H9 (cell line): ENCODE measurements at regions not wholly inside any gene's neighbourhood (a gene's known extent, or its start where the extent isn't known, plus 50 kb on each side); places are given as distances from the start of the nearest gene placed in this dataset.

Experiments used
- DNase-seq: peaks from one replicate; pipeline ENCODE4 v3.0.0-alpha.2; 2017
- H2AFZ ChIP-seq: one replicate; pipeline ENCODE4 v1.6.1; 2013; ENCODE audit warnings: mild to moderate bottlenecking, low read length, control low read depth, moderate library complexity
- H2AK5ac ChIP-seq: 2 replicates; pipeline ENCODE4 v1.6.1; 2013; ENCODE audit warnings: low read length, control low read depth, mixed read lengths; ENCODE audit not compliant: insufficient read length
- H2BK120ac ChIP-seq: one replicate; pipeline ENCODE4 v1.6.1; 2013; ENCODE audit warnings: low read depth, mild to moderate bottlenecking, low read length, control low read depth, inconsistent platforms; ENCODE audit not compliant: poor library complexity, severe bottlenecking
- H2BK12ac ChIP-seq: 2 replicates; pipeline ENCODE4 v1.6.1; 2013; ENCODE audit warnings: low read length, control low read depth, mixed read lengths, low read depth; ENCODE audit not compliant: insufficient read length
- H2BK15ac ChIP-seq: 2 replicates; pipeline ENCODE4 v1.6.1; 2013; ENCODE audit warnings: low read depth, low read length, control low read depth
- H2BK20ac ChIP-seq: one replicate; pipeline ENCODE4 v1.6.1; 2013; ENCODE audit warnings: low read depth, mild to moderate bottlenecking, low read length, control low read depth, inconsistent platforms; ENCODE audit not compliant: poor library complexity, severe bottlenecking
- H2BK5ac ChIP-seq: 2 replicates; pipeline ENCODE4 v1.6.1; 2013; ENCODE audit warnings: low read length, control low read depth, mixed read lengths; ENCODE audit not compliant: insufficient read length
- H3K14ac ChIP-seq: 2 replicates; pipeline ENCODE4 v1.6.1; 2013; ENCODE audit warnings: low read length, control low read depth; ENCODE audit not compliant: insufficient read depth
- H3K18ac ChIP-seq: 2 replicates; pipeline ENCODE4 v1.6.1; 2013; ENCODE audit warnings: low read depth, mild to moderate bottlenecking, mixed read lengths, low read length, control low read depth; ENCODE audit not compliant: insufficient read length
- H3K23ac ChIP-seq: 2 replicates; pipeline ENCODE4 v1.6.1; 2013; ENCODE audit warnings: low read length, control low read depth, mixed read lengths, low read depth; ENCODE audit not compliant: insufficient read length
- H3K23me2 ChIP-seq: 2 replicates; pipeline ENCODE4 v1.6.1; 2013; ENCODE audit warnings: low read depth, mild to moderate bottlenecking, mixed read lengths, low read length, control low read depth; ENCODE audit not compliant: insufficient read length, poor library complexity, severe bottlenecking
- H3K27ac ChIP-seq: 2 replicates; pipeline ENCODE4 v1.5.1; 2013; ENCODE audit warnings: low read length, control low read depth, mixed read lengths, low read depth; ENCODE audit not compliant: insufficient read length
- H3K27me3 ChIP-seq: 2 replicates; pipeline ENCODE4 v1.6.1; 2013; ENCODE audit warnings: low read length, control low read depth, inconsistent platforms; ENCODE audit not compliant: insufficient read depth
- H3K4ac ChIP-seq: 2 replicates; pipeline ENCODE4 v1.6.1; 2013; ENCODE audit warnings: low read depth, mild to moderate bottlenecking, control low read depth, inconsistent platforms, low read length, moderate library complexity
- H3K4me1 ChIP-seq: 2 replicates; pipeline ENCODE4 v1.6.1; 2013; ENCODE audit warnings: low read length, control low read depth, inconsistent platforms; ENCODE audit not compliant: insufficient read depth
- H3K4me2 ChIP-seq: 2 replicates; pipeline ENCODE4 v1.6.1; 2013; ENCODE audit warnings: low read length, control low read depth, mixed read lengths; ENCODE audit not compliant: insufficient read length, insufficient read depth
- H3K56ac ChIP-seq: 2 replicates; pipeline ENCODE4 v1.6.1; 2013; ENCODE audit warnings: low read depth, mild to moderate bottlenecking, mixed read lengths, low read length, control low read depth; ENCODE audit not compliant: insufficient read length
- H3K79me1 ChIP-seq: 2 replicates; pipeline ENCODE4 v1.6.1; 2013; ENCODE audit warnings: low read depth, mild to moderate bottlenecking, moderate library complexity, low read length, control low read depth, inconsistent platforms; ENCODE audit not compliant: insufficient read depth, poor library complexity, severe bottlenecking
- H3K79me2 ChIP-seq: 2 replicates; pipeline ENCODE4 v1.6.1; 2013; ENCODE audit warnings: low read length, control low read depth, inconsistent platforms; ENCODE audit not compliant: insufficient read depth
- H3K9ac ChIP-seq: 2 replicates; pipeline ENCODE4 v1.6.1; 2013; ENCODE audit warnings: low read length, control low read depth, mixed read lengths; ENCODE audit not compliant: insufficient read length; ENCODE audit errors: extremely low read depth
- H3K9me3 ChIP-seq: one replicate; pipeline ENCODE4 v1.6.1; 2013; ENCODE audit warnings: low read depth, low read length, inconsistent platforms; ENCODE audit not compliant: control insufficient read depth
- H3T11ph ChIP-seq: one replicate; pipeline ENCODE4 v1.6.1; 2013; ENCODE audit warnings: mild to moderate bottlenecking, low read length, control low read depth, inconsistent platforms
- H4K20me1 ChIP-seq: one replicate; pipeline ENCODE4 v1.6.1; 2013; ENCODE audit not compliant: control insufficient read depth, insufficient read length, insufficient read depth
- H4K5ac ChIP-seq: 2 replicates; pipeline ENCODE4 v1.6.1; 2013; ENCODE audit warnings: low read depth, mild to moderate bottlenecking, mixed read lengths, low read length, control low read depth; ENCODE audit not compliant: insufficient read length
- H4K8ac ChIP-seq: replicated peaks from 2 replicates; pipeline ENCODE4 v1.6.1; 2013; ENCODE audit warnings: low read length, control low read depth, mixed read lengths, low read depth; ENCODE audit not compliant: insufficient read length
- H4K91ac ChIP-seq: 2 replicates; pipeline ENCODE4 v1.6.1; 2013; ENCODE audit warnings: low read depth, mild to moderate bottlenecking, moderate library complexity, mixed read lengths, low read length, control low read depth; ENCODE audit not compliant: insufficient read length
- H3K27ac Mint-ChIP-seq, 3 experiments: 2 replicates in 2 of 3; 3 replicates in 1 of 3; pipeline ENCODE4 v1.8.0; 2020 to 2021; ENCODE audit warnings: mixed read lengths in 3 of 3, mild to moderate bottlenecking in 1 of 3, moderate library complexity in 1 of 3
- H3K27me3 Mint-ChIP-seq: 2 replicates; pipeline ENCODE4 v1.8.0; 2021; ENCODE audit warnings: low read depth, mild to moderate bottlenecking, moderate library complexity, mixed read lengths
- H3K36me3 Mint-ChIP-seq, 3 experiments: 2 replicates in 2 of 3; 3 replicates in 1 of 3; pipeline ENCODE4 v1.8.0; 2020 to 2021; ENCODE audit warnings: low read depth in 3 of 3, mixed read lengths in 3 of 3; ENCODE audit not compliant: insufficient read depth in 1 of 3
- H3K4me1 Mint-ChIP-seq, 2 experiments: 2 replicates each; pipeline ENCODE4 v1.8.0; 2020; ENCODE audit warnings: mixed read lengths in 2 of 2
- H3K4me3 Mint-ChIP-seq, 2 experiments: 2 replicates in 1 of 2; 3 replicates in 1 of 2; pipeline ENCODE4 v1.8.0; 2020 to 2021; ENCODE audit warnings: mild to moderate bottlenecking in 2 of 2, mixed read lengths in 2 of 2, moderate library complexity in 1 of 2
- H3K9me3 Mint-ChIP-seq, 2 experiments: 2 replicates in 1 of 2; 3 replicates in 1 of 2; pipeline ENCODE4 v1.8.0; 2020; ENCODE audit warnings: mild to moderate bottlenecking in 2 of 2, mixed read lengths in 2 of 2, moderate library complexity in 1 of 2
- CTCF ChIP-seq: fragments of 200-600 bp; sonication (generic); conservative IDR thresholded peaks from 3 replicates; pipeline ENCODE4 v1.8.0; 2021; ENCODE audit warnings: antibody characterized with exemption, mild to moderate bottlenecking
- WGBS: extraction: QIAGEN DNeasy Blood & Tissue Kit; methylation state at CpG from one replicate; pipeline ENCODE4 v1.1.7; 2013; ENCODE audit warnings: missing lambda C conversion rate, low lambda C conversion rate, mixed read lengths; ENCODE audit not compliant: insufficient read length; ENCODE audit errors: extremely low coverage; 5-methylcytosine and 5-hydroxymethylcytosine counted together

- no peak overlapping the region for H3K27ac ChIP-seq
- no peak for DNase-seq
- no peak overlapping the region for H3K4ac ChIP-seq
- no peak overlapping the region for H2AFZ ChIP-seq
- H2BK15ac ChIP-seq, result no peak overlapping the region
- H3K23me2 ChIP-seq, result no peaks in the 10 kb centered on the region
- Mint-ChIP-seq H3K4me1 (no peaks in the 10 kb centered on the region), H3K4me3 (no peak overlapping the region), H3K27me3 (no peaks in the 10 kb centered on the region), H3K9me3 (peaks cover 0 to under 1% of the 10 kb centered on the region in 2 experiments; a peak in 1 of 5 replicates), H3K27ac (no peak overlapping the region), H3K36me3 (no peaks in the 10 kb centered on the region; a peak in 2 of 7 replicates)
- no peaks in the 10 kb centered on the region for H3K79me2 ChIP-seq
- H3K4me2 ChIP-seq, result no peak overlapping the region
- H2BK12ac ChIP-seq, result no peak overlapping the region
- H3K23ac ChIP-seq, result no peak overlapping the region
- no peak overlapping the region for H4K91ac ChIP-seq
- H4K8ac ChIP-seq, result no peak overlapping the region
- no CpG with 5 or more reads among the region's 1 CpG for WGBS
- no peak overlapping the region for H2BK120ac ChIP-seq
- no peak overlapping the region for H3K18ac ChIP-seq
- no peak overlapping the region for H2BK5ac ChIP-seq
- H3K9me3 ChIP-seq, result no peaks in the 10 kb centered on the region
- H3K56ac ChIP-seq, result no peak overlapping the region
- no peaks in the 10 kb centered on the region for H3K79me1 ChIP-seq
- H4K20me1 ChIP-seq, result no peaks in the 10 kb centered on the region
- H3K4me1 ChIP-seq, result no peaks in the 10 kb centered on the region
- no peak overlapping the region for H3T11ph ChIP-seq
- H3K27me3 ChIP-seq, result no peaks in the 10 kb centered on the region
- H2AK5ac ChIP-seq, result no peak overlapping the region
- H3K9ac ChIP-seq, result no peak overlapping the region
- TF ChIP-seq CTCF, result no peak
- no peak overlapping the region for H4K5ac ChIP-seq
- no peak overlapping the region for H3K14ac ChIP-seq
- no peak overlapping the region for H2BK20ac ChIP-seq
Measured at GRCh38 chr6:81625216-81625615, 127.3 kb downstream of the TENT5A start.
